ENCODE measurements at regions not wholly inside any gene's neighbourhood (a gene's known extent, or its start where the extent isn't known, plus 50 kb on each side); places are given as distances from the start of the nearest gene placed in this dataset.
"Not testable (repeated sequence)": the region's sequence is repeated elsewhere in the genome, so short reads cannot be mapped to it uniquely, and the experiment has no call there.

GRCh38 chr3:65303431-65303830, 615.6 kb upstream of the ADAMTS9 start:
- DNase-seq (ENCODE audit: low spot score), result no peak

GRCh38 chr3:65291448-65292125, 603.8 kb upstream of the ADAMTS9 start:
- no peak for DNase-seq (ENCODE audit: low spot score)

GRCh38 chr3:65288776-65289175, 601.0 kb upstream of the ADAMTS9 start:
- no peak for DNase-seq (ENCODE audit: low spot score)

- DNase-seq (ENCODE audit: low spot score), result no peak
Observed at GRCh38 chr3:65285956-65286355, 598.2 kb upstream of the ADAMTS9 start.

- DNase-seq (ENCODE audit: low spot score), result no peak
Observed at GRCh38 chr3:65284961-65285360, 597.2 kb upstream of the ADAMTS9 start.

GRCh38 chr3:65284546-65284945, 596.7 kb upstream of the ADAMTS9 start:
- no peak for DNase-seq (ENCODE audit: low spot score)

GRCh38 chr3:65279225-65279782, 591.5 kb upstream of the ADAMTS9 start:
- no peak for DNase-seq (ENCODE audit: low spot score)

- DNase-seq (ENCODE audit: low spot score), result no peak
Observed at GRCh38 chr3:65277798-65278197, 590.0 kb upstream of the ADAMTS9 start.

- no peak for DNase-seq (ENCODE audit: low spot score)
Observed at GRCh38 chr3:65276551-65276950, 588.8 kb upstream of the ADAMTS9 start.

- DNase-seq (ENCODE audit: low spot score), result no peak
Observed at GRCh38 chr3:65268426-65268825, 580.6 kb upstream of the ADAMTS9 start.

GRCh38 chr3:65265942-65266590, 578.3 kb upstream of the ADAMTS9 start:
- peak; percentile 16 for DNase-seq (ENCODE audit: low spot score)

- no peak for DNase-seq (ENCODE audit: low spot score)
Observed at GRCh38 chr3:65265511-65265910, 577.7 kb upstream of the ADAMTS9 start.

- DNase-seq (ENCODE audit: low spot score), result no peak
Observed at GRCh38 chr3:65262548-65262947, 574.7 kb upstream of the ADAMTS9 start.

- DNase-seq (ENCODE audit: low spot score), result no peak
Observed at GRCh38 chr3:65259946-65260345, 572.1 kb upstream of the ADAMTS9 start.

- DNase-seq (ENCODE audit: low spot score), result not testable (repeated sequence)
Observed at GRCh38 chr3:65252914-65253313, 565.1 kb upstream of the ADAMTS9 start.

GRCh38 chr3:65252266-65252665, 564.5 kb upstream of the ADAMTS9 start:
- DNase-seq (ENCODE audit: low spot score), result no peak

- DNase-seq (ENCODE audit: low spot score), result no peak
Observed at GRCh38 chr3:65251375-65251774, 563.6 kb upstream of the ADAMTS9 start.

- DNase-seq (ENCODE audit: low spot score), result no peak
Observed at GRCh38 chr3:65246561-65246960, 558.8 kb upstream of the ADAMTS9 start.

- DNase-seq (ENCODE audit: low spot score), result no peak
Observed at GRCh38 chr3:65245133-65246063, 557.6 kb upstream of the ADAMTS9 start.

GRCh38 chr3:65240366-65240765, 552.6 kb upstream of the ADAMTS9 start:
- no peak for DNase-seq (ENCODE audit: low spot score)

GRCh38 chr3:65238652-65239051, 550.9 kb upstream of the ADAMTS9 start:
- DNase-seq (ENCODE audit: low spot score), result no peak

- DNase-seq (ENCODE audit: low spot score), result no peak
Observed at GRCh38 chr3:65234499-65234898, 546.7 kb upstream of the ADAMTS9 start.
